Type B pancreatic cell (in vitro differentiated cells): ENCODE measurements at regions not wholly inside any gene's neighbourhood (a gene's known extent, or its start where the extent isn't known, plus 50 kb on each side); places are given as distances from the start of the nearest gene placed in this dataset.
A peak's percentile ranks its signal among the peaks of the same experiment; 100 is the strongest.

Experiments used
- DNase-seq: peaks from one replicate; pipeline ENCODE4 v3.0.0; 2021; ENCODE audit warnings: mixed read lengths; ENCODE audit not compliant: unreplicated experiment; ENCODE audit errors: extremely low spot score
- H3K27ac Mint-ChIP-seq: 2 replicates; pipeline ENCODE4 v1.8.0; 2021; ENCODE audit warnings: mild to moderate bottlenecking, mixed read lengths
- H3K27me3 Mint-ChIP-seq: 2 replicates; pipeline ENCODE4 v1.8.0; 2021; ENCODE audit warnings: mixed read lengths
- H3K36me3 Mint-ChIP-seq: 2 replicates; pipeline ENCODE4 v1.8.0; 2021; ENCODE audit warnings: mixed read lengths
- H3K4me1 Mint-ChIP-seq: one replicate; pipeline ENCODE4 v1.8.0; 2021; ENCODE audit warnings: mixed read lengths; ENCODE audit not compliant: unreplicated experiment
- H3K4me3 Mint-ChIP-seq: 2 replicates; pipeline ENCODE4 v1.8.0; 2021; ENCODE audit warnings: mild to moderate bottlenecking, mixed read lengths
- H3K9me3 Mint-ChIP-seq: 2 replicates; pipeline ENCODE4 v1.8.0; 2021; ENCODE audit warnings: mixed read lengths
- TF ChIP-seq, protein P1 (sequence below): fragments of 200-600 bp; sonication (generic); conservative IDR thresholded peaks from 2 replicates; pipeline ENCODE4 v1.5.0; 2021; ENCODE audit warnings: antibody characterized with exemption, mild to moderate bottlenecking

DNA sequence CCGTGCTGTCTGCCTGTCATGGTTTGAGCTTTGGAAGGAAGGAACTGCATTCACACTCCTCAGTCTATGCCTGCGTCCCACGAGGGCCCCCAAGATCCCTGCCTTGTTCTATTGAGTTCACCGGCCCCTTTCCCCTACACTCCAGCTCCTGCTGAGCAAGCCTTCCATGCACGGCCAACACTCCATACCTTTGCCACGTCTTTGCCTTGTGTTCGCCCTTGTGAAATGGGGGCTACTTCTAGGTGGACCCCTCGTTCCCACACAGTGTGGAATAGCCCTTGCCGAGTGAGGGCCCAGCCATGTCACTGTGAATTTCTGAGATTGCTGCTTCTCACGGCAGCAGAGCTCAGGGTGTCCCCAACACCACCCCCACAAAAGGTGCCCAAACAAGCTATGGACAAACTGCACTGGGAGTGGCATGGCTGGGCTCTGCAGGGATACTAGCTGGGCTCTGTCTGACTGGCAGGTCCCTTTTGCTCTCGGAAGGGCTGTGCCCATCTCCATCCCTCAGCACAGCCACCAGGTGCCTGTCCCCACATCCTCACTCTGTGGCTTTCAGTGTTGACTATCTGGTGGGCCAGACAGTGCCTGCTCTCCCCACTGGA, 67.9 kb upstream of the ADAMTS2 start:
- no peaks in the 10 kb centered on the region for H3K9me3 Mint-ChIP-seq
- DNase-seq, result peak; percentile 54
- peaks cover 4% of the 10 kb centered on the region for H3K4me1 Mint-ChIP-seq
- H3K4me3 Mint-ChIP-seq, result no peak overlapping the region
- TF ChIP-seq, protein P1, sequence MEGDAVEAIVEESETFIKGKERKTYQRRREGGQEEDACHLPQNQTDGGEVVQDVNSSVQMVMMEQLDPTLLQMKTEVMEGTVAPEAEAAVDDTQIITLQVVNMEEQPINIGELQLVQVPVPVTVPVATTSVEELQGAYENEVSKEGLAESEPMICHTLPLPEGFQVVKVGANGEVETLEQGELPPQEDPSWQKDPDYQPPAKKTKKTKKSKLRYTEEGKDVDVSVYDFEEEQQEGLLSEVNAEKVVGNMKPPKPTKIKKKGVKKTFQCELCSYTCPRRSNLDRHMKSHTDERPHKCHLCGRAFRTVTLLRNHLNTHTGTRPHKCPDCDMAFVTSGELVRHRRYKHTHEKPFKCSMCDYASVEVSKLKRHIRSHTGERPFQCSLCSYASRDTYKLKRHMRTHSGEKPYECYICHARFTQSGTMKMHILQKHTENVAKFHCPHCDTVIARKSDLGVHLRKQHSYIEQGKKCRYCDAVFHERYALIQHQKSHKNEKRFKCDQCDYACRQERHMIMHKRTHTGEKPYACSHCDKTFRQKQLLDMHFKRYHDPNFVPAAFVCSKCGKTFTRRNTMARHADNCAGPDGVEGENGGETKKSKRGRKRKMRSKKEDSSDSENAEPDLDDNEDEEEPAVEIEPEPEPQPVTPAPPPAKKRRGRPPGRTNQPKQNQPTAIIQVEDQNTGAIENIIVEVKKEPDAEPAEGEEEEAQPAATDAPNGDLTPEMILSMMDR, result no peak
- peaks cover 4% of the 10 kb centered on the region for H3K27me3 Mint-ChIP-seq
- H3K36me3 Mint-ChIP-seq, result no peaks in the 10 kb centered on the region
- no peak overlapping the region for H3K27ac Mint-ChIP-seq

DNA sequence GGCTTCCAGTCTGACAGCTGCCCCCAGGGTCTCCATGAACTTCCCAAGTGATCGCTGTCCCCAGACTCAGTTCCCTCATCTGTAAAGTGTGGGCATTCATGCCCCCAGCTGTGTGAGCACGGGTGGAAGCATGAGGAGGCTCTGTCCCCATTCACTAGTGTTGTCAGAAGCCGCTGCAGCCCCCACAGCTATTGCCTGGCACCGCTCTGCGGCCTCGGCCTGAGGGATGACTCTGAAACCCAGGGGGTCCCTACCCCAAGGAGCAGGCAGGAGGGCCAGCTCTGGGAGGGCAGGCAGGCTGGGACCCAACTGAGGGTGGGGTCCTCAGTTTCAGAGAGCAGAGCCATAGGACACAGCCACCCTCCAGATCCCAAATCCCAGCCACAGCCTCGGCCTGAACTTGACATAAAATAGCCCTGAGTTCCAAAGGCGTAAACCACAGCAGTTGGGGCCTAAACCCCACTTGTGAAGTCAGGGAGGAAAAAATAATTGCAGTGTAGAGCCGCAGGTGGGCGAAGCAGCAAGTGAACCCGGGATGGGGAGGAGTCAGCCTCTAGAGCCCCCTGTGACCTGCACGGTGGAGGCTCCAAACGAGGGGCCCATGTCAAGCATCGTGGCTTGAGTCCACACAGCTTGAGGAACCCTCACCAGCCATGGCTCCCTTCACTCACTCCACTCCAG, 66.0 kb upstream of the ADAMTS2 start:
- Mint-ChIP-seq H3K27ac (no peak overlapping the region), H3K4me1 (peaks cover 10% of the 10 kb centered on the region), H3K4me3 (no peak overlapping the region), H3K27me3 (peaks cover 4% of the 10 kb centered on the region), H3K9me3 (no peaks in the 10 kb centered on the region), H3K36me3 (no peaks in the 10 kb centered on the region)
- peak; percentile 62 for DNase-seq
- TF ChIP-seq, protein P1, result no peak

DNA sequence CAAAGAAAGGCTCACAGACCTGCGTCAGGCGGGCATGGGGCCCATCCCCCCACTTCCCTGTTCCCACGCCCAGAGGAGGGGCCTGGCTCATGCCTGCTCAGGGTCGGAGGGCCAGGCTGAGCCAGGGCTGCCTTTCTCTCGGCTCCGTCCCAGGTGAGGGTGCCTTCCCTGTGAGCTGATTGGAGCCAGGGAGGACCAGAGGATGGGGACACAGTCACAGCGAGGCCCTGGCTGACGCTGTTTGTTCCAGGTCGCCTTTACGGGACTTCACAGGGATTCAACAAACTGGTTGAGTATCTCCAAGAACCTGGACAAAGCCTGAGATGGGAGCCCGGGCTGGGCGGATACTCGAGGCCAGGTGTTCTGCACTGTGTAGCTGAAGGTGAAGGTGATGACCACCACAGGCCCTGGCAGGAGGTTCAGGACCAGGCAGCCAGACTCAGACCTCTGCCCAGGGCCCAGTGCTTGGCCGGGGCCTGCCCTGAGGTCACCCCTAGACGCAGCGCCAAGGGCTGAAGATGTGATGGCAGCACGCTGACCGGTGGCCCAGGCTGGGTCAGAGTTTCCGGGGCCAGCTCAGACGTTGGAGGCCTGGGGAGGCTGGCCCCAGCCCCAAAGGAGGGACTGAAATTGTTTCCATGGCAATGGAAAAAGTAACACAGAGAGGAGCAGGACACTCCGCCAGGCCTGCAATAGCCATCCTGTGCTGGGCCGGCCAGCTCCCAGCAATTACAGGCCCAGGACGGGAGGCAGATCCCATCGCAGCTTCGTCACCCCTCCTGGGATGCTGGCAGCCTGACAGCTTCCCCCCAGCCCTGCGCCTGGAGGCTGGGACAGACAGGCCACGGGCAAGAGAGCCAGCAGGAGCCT, 65.3 kb upstream of the ADAMTS2 start:
- H3K27ac Mint-ChIP-seq, result no peak overlapping the region
- H3K9me3 Mint-ChIP-seq, result no peaks in the 10 kb centered on the region
- H3K36me3 Mint-ChIP-seq, result no peaks in the 10 kb centered on the region
- H3K4me1 Mint-ChIP-seq, result peaks cover 10% of the 10 kb centered on the region
- H3K4me3 Mint-ChIP-seq, result no peak overlapping the region
- TF ChIP-seq, protein P1, result no peak
- H3K27me3 Mint-ChIP-seq, result peaks cover 4% of the 10 kb centered on the region
- peak; percentile 64 for DNase-seq

DNA sequence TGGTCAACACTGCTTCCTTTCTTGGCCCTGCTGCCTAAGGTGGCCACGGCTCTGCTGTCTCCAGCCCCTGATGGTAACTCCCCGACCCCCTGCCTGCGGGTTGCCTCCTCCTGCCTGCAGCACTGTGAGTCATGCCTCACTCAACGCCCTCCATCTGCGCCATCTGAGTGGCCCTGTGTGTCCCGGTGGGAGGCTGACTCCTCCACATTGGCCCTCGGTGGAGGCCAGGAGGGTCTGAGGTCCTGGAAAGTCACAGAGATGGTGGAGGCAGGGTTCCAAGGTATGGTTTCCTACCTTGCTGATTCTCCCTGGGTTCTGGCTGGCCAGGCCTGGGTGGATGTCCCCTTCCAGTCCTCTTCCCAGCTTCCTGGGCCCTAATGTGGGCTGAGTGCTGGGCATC, 64.5 kb upstream of the ADAMTS2 start:
- H3K9me3 Mint-ChIP-seq, result no peaks in the 10 kb centered on the region
- DNase-seq, result peak; percentile 62
- no peak overlapping the region for H3K4me3 Mint-ChIP-seq
- peaks cover 10% of the 10 kb centered on the region for H3K4me1 Mint-ChIP-seq
- no peak overlapping the region for H3K27ac Mint-ChIP-seq
- H3K36me3 Mint-ChIP-seq, result no peaks in the 10 kb centered on the region
- H3K27me3 Mint-ChIP-seq, result peaks cover 4% of the 10 kb centered on the region
- TF ChIP-seq, protein P1, result no peak

DNA sequence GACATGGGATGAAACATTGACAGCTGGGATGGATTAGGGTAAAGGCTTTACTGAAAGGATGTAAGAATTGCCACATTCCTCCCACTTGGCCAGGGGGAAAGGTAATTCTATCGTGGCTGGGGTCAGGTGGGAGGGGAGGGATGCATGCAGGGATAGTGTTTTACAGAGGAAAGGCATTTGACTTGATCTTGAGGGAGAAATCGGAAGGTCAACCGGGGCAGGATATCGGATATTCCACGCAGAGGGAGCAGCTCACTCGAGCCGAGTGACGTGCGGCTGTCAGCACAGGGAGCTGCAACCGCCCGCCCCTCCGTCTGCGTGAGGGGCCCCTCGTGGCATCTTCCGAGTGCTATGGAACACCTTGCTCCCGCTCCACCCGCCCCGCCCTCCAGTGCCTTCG, 63.4 kb upstream of the ADAMTS2 start:
- Mint-ChIP-seq H3K9me3 (no peaks in the 10 kb centered on the region), H3K4me1 (peaks cover 10% of the 10 kb centered on the region), H3K27ac (no peak overlapping the region), H3K36me3 (no peaks in the 10 kb centered on the region), H3K4me3 (no peak overlapping the region), H3K27me3 (peaks cover 4% of the 10 kb centered on the region)
- peak; percentile 62 for DNase-seq
- TF ChIP-seq, protein P1, result no peak
